ENCODE measurements at regions not wholly inside any gene's neighbourhood (a gene's known extent, or its start where the extent isn't known, plus 50 kb on each side); places are given as distances from the start of the nearest gene placed in this dataset.

DNA sequence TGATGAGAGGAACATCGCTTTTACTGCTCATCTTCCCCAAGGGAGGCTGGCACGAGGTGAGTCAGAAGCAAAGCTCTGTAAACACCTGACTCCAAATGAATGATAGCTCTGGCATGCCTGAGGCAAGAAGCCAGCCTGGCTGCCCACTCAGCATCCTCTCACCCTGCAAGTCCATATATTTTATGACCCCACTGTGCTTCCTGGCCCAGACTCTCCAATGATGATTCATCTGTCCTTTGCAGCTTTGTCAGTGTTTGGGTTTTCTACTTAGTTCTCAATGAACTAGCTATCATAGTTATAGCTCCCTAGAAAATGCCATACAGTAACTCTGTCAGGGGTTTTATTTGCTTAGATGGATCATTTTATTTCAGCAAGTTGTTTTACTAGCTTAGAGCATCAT, 52.1 kb upstream of the FSTL4 start:
- Histone ChIP-seq H3K4me1 (no peaks in the 10 kb centered on the region), H3K4me3 (no peak overlapping the region), H3K9me3 (no peaks in the 10 kb centered on the region), H3K27ac (replicated peaks in 1 of 4) (no peak overlapping the region), H3K36me3 (no peaks in the 10 kb centered on the region), H3K27me3 (peaks cover 0 to 5% (median 0%) of the 10 kb centered on the region in 4 donors)
- WGBS = 63% methylated on average over 2 of the region's 2 CpGs
- DNase-seq (ENCODE audit: extremely low spot score) = peak; percentile 60
- intact Hi-C loops (cut with DNase I) = no loop called here
- TF ChIP-seq EP300 (IDR thresholded peaks at IDR 0.05) (no peak), POLR2A (IDR thresholded peaks at IDR 0.05; ENCODE audit: low read depth) (no peak), POLR2AphosphoS5 (IDR thresholded peaks at IDR 0.05) (no peak)
- TF ChIP-seq, protein P1, sequence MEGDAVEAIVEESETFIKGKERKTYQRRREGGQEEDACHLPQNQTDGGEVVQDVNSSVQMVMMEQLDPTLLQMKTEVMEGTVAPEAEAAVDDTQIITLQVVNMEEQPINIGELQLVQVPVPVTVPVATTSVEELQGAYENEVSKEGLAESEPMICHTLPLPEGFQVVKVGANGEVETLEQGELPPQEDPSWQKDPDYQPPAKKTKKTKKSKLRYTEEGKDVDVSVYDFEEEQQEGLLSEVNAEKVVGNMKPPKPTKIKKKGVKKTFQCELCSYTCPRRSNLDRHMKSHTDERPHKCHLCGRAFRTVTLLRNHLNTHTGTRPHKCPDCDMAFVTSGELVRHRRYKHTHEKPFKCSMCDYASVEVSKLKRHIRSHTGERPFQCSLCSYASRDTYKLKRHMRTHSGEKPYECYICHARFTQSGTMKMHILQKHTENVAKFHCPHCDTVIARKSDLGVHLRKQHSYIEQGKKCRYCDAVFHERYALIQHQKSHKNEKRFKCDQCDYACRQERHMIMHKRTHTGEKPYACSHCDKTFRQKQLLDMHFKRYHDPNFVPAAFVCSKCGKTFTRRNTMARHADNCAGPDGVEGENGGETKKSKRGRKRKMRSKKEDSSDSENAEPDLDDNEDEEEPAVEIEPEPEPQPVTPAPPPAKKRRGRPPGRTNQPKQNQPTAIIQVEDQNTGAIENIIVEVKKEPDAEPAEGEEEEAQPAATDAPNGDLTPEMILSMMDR (IDR thresholded peaks at IDR 0.05) = no peak

DNA sequence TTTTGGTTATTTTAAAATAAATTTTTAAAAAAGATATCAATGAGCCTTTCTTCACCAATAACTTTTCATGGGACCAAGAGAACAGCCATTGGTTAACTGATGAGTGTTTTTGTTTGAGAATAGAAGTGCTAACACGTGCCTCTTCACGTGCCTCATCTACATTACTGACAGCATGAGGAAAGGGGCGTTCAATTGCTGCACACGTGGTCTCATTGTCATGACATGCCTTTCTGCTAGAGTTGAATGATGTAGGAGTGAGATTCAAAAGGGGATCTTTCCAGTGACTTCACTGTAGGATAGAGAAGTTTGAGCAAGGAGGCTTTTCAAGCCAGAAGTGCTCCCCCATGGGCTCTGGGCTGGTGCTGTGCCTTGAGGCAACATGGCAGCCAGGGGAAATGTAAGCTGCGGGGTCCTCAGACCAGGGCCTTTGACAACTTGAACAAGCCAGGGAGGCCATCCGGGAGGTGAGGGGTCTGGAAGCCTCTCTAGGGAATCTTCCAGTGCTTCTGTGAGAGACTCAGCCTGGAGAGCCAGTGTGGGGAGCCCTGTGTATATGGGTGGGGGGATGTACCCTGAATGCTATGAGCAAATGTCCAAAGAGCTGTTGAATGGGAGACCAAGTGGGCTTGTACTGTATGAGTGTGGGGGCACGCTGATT, 51.2 kb upstream of the FSTL4 start:
- no peaks in the 10 kb centered on the region for H3K9me3 ChIP-seq
- no peaks in the 10 kb centered on the region for H3K27me3 ChIP-seq
- TF ChIP-seq POLR2AphosphoS5 (IDR thresholded peaks at IDR 0.05) = no peak
- TF ChIP-seq EP300 (IDR thresholded peaks at IDR 0.05) = no peak
- TF ChIP-seq, protein P1 (IDR thresholded peaks at IDR 0.05) = no peak
- TF ChIP-seq POLR2A (IDR thresholded peaks at IDR 0.05; ENCODE audit: low read depth) = no peak
- no peaks in the 10 kb centered on the region for H3K36me3 ChIP-seq
- H3K4me1 ChIP-seq = no peaks in the 10 kb centered on the region
- H3K27ac ChIP-seq (replicated peaks in 1 of 4) = no peak overlapping the region
- H3K4me3 ChIP-seq = no peak overlapping the region
- peak; percentile 83 for DNase-seq (ENCODE audit: extremely low spot score)
- intact Hi-C loops (cut with DNase I) = no loop called here
- 85% methylated on average over 7 of the region's 7 CpGs for WGBS

DNA sequence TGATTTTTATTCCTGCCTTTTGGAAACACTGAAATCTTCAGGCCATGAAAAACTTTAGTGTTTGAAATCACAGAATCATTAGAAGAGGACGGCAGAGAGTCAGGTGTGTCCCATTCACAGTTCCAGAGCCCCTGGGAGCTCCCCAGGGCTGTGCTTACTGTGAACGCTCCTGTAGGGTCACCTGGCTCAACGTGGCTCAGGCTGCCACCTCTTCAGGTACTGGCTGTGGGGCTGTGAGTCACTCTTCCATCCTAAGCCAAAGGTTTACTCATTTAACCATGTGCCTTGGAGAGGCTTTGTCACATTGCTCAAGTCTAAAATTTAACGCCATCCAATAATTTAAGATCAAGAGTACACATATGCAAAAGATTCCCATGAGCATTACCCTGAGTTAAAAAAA, 50.2 kb upstream of the FSTL4 start:
- H3K27me3 ChIP-seq = no peaks in the 10 kb centered on the region
- no peak overlapping the region for H3K4me3 ChIP-seq
- H3K9me3 ChIP-seq = no peaks in the 10 kb centered on the region

More for the DNA sequence above, 50.2 kb upstream of the FSTL4 start:
- no peaks in the 10 kb centered on the region for H3K36me3 ChIP-seq
- intact Hi-C loops (cut with DNase I) = no loop called here
- WGBS = 63% methylated on average over 4 of the region's 4 CpGs
- DNase-seq (ENCODE audit: extremely low spot score) = peak; percentile 50
- TF ChIP-seq POLR2AphosphoS5 (IDR thresholded peaks at IDR 0.05) (no peak), POLR2A (IDR thresholded peaks at IDR 0.05; ENCODE audit: low read depth) (no peak), EP300 (IDR thresholded peaks at IDR 0.05) (no peak)
- TF ChIP-seq, protein P1 (IDR thresholded peaks at IDR 0.05) = no peak
- H3K27ac ChIP-seq (replicated peaks in 1 of 4) = no peak overlapping the region
- H3K4me1 ChIP-seq = no peaks in the 10 kb centered on the region
